DND-41 (cell line): ENCODE measurements at regions not wholly inside any gene's neighbourhood (a gene's known extent, or its start where the extent isn't known, plus 50 kb on each side); places are given as distances from the start of the nearest gene placed in this dataset.

ENCODE experiments used
- ATAC-seq: fragments of 200-7000 bp; cut with Tn5 transposase; 3 replicates; pipeline ENCODE4 v1.9.1; 2021; ENCODE audit warnings: low read depth; ENCODE audit not compliant: insufficient read depth
- DNase-seq: peaks from one replicate; pipeline ENCODE4 v3.0.0-alpha.2; 2020
- H2AFZ ChIP-seq: 2 replicates; pipeline ENCODE4 v1.6.0; 2012; ENCODE audit warnings: low read depth, low read length
- H3K27ac ChIP-seq: 2 replicates; pipeline ENCODE4 v1.5.1; 2012; ENCODE audit warnings: low read length, inconsistent platforms
- H3K27me3 ChIP-seq: fragments of 200-600 bp; sonication (generic); 2 replicates; pipeline ENCODE4 v1.6.0; 2012; ENCODE audit warnings: low read length, mild to moderate bottlenecking, inconsistent platforms; ENCODE audit not compliant: insufficient read depth, poor library complexity
- H3K36me3 ChIP-seq: 2 replicates; pipeline ENCODE4 v1.5.1; 2012; ENCODE audit warnings: low read length, inconsistent platforms; ENCODE audit not compliant: insufficient read depth
- H3K4me1 ChIP-seq: 2 replicates; pipeline ENCODE4 v1.5.1; 2012; ENCODE audit warnings: mild to moderate bottlenecking, low read length; ENCODE audit not compliant: insufficient read depth
- H3K4me2 ChIP-seq: 2 replicates; pipeline ENCODE4 v1.6.0; 2012; ENCODE audit warnings: mild to moderate bottlenecking, moderate library complexity, low read length, inconsistent platforms; ENCODE audit not compliant: insufficient read depth
- H3K4me3 ChIP-seq, 2 experiments: fragments of 200-600 bp in 1 of 2; shearing (Covaris generic) in 1 of 2; 2 replicates each; pipeline ENCODE4 v1.5.1; 2012 to 2016; ENCODE audit warnings: inconsistent platforms in 2 of 2, low read length in 2 of 2, mild to moderate bottlenecking in 2 of 2, low read depth in 1 of 2, moderate library complexity in 1 of 2
- H3K79me2 ChIP-seq: 2 replicates; pipeline ENCODE4 v1.6.0; 2012; ENCODE audit warnings: low read length, inconsistent platforms; ENCODE audit not compliant: insufficient read depth
- H3K9ac ChIP-seq: 2 replicates; pipeline ENCODE4 v1.6.0; 2012; ENCODE audit warnings: low read depth, mild to moderate bottlenecking, inconsistent platforms, low read length, moderate library complexity
- H3K9me3 ChIP-seq: 2 replicates; pipeline ENCODE4 v1.5.1; 2012; ENCODE audit warnings: low read length, moderate library complexity, mild to moderate bottlenecking, inconsistent platforms; ENCODE audit not compliant: insufficient read depth, severe bottlenecking
- H4K20me1 ChIP-seq: 2 replicates; pipeline ENCODE4 v1.6.0; 2012; ENCODE audit warnings: low read length; ENCODE audit not compliant: insufficient read depth
- EZH2 ChIP-seq: IDR thresholded peaks from 3 replicates; pipeline ENCODE4 v1.6.1; 2012; ENCODE audit warnings: borderline replicate concordance, low read depth, mild to moderate bottlenecking, moderate library complexity, low read length, inconsistent platforms; ENCODE audit not compliant: severe bottlenecking
- TF ChIP-seq, protein P1 (sequence below): IDR thresholded peaks from 2 replicates; pipeline ENCODE4 v1.5.1; 2012; ENCODE audit warnings: borderline replicate concordance, low read length, moderate library complexity, mild to moderate bottlenecking; ENCODE audit not compliant: poor library complexity, severe bottlenecking; ENCODE audit errors: extremely low read depth

DNA sequence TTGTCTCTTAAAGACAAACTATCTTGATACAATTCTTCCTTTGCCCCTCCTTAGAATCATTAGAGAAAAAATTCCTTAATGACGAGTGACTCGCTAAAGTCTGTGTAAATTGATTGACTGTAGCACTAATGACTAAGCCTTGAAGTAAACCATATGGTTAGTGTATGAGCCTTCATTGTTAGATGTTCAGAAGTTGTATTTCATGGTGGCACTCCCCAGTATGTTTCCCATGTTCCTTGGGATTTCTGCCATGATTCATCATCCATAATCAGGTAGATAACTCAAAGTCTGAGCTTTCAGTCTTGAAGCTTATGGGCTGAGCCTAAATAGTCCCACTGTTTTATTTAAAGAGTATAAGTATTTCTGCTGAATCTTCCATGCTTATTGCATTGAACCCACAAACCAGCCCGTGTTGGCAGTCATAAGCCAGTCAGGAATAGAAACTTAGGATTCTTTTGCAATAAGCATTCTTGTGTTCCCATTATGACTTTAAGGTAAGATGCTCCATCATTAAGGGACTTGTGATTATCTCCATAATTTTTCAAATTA is 371.2 kb upstream of the RARB start:
- Histone ChIP-seq H3K9me3 (no peaks in the 10 kb centered on the region), H3K27me3 (no peaks in the 10 kb centered on the region), H3K79me2 (no peaks in the 10 kb centered on the region), H2AFZ (no peak overlapping the region), H3K9ac (no peak overlapping the region), H3K27ac (no peak overlapping the region), H3K36me3 (no peaks in the 10 kb centered on the region), H4K20me1 (no peaks in the 10 kb centered on the region), H3K4me1 (no peaks in the 10 kb centered on the region), H3K4me3 (no peak overlapping the region), H3K4me2 (no peak overlapping the region)
- no peak for TF ChIP-seq EZH2
- TF ChIP-seq, protein P1, sequence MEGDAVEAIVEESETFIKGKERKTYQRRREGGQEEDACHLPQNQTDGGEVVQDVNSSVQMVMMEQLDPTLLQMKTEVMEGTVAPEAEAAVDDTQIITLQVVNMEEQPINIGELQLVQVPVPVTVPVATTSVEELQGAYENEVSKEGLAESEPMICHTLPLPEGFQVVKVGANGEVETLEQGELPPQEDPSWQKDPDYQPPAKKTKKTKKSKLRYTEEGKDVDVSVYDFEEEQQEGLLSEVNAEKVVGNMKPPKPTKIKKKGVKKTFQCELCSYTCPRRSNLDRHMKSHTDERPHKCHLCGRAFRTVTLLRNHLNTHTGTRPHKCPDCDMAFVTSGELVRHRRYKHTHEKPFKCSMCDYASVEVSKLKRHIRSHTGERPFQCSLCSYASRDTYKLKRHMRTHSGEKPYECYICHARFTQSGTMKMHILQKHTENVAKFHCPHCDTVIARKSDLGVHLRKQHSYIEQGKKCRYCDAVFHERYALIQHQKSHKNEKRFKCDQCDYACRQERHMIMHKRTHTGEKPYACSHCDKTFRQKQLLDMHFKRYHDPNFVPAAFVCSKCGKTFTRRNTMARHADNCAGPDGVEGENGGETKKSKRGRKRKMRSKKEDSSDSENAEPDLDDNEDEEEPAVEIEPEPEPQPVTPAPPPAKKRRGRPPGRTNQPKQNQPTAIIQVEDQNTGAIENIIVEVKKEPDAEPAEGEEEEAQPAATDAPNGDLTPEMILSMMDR: no peak
- DNase-seq (no peak), ATAC-seq (no peak)

DNA sequence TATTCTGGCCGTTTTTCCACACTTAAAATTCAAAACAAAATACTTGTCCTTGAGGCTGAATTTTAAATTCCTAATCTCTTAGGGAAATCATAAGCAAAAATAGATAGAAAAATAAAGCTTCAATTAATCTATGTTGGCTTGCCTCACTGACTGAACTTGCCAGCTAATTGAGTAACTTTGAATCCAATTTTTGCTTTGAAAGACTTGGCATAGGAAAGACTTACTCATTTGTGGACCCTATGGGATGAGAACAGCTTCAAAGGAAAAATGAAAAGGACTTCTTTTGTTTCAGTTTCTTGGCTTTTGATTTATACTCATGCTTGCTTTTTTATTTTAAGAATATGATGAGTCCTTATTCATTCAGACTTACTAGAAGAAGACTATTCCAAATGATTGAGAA is 370.7 kb upstream of the RARB start:
- DNase-seq (no peak), ATAC-seq (no peak)
- Histone ChIP-seq H3K4me1 (no peaks in the 10 kb centered on the region), H4K20me1 (no peaks in the 10 kb centered on the region), H3K9ac (no peak overlapping the region), H3K4me2 (no peak overlapping the region), H3K36me3 (no peaks in the 10 kb centered on the region), H3K27me3 (no peaks in the 10 kb centered on the region), H3K9me3 (no peaks in the 10 kb centered on the region), H2AFZ (no peak overlapping the region), H3K79me2 (no peaks in the 10 kb centered on the region), H3K4me3 (no peak overlapping the region), H3K27ac (no peak overlapping the region)
- TF ChIP-seq EZH2: no peak
- TF ChIP-seq, protein P1: no peak

DNA sequence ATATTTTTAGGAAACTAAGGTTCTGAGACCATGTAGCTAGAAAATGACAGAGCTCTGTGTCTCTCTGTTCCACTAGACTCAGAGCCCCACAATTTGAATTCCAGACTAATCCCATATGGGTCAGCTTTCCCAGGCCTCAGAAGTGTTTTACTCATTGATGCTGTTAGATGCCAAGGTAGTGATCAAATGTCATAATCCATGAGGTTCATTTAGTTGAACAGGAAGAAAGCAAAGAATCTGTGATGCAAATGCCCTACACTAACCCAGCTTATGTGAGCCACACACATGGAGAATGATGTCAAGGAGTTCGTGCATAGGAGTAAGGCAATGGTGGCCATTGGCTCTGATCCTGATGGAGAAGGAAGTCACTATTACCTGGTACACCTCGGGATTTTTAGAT is 363.4 kb upstream of the RARB start:
- no peaks in the 10 kb centered on the region for H3K27me3 ChIP-seq
- ATAC-seq (no peak), DNase-seq (no peak)
- no peak overlapping the region for H3K27ac ChIP-seq
- no peak overlapping the region for H2AFZ ChIP-seq
- no peaks in the 10 kb centered on the region for H3K36me3 ChIP-seq
- no peaks in the 10 kb centered on the region for H3K9me3 ChIP-seq
- no peaks in the 10 kb centered on the region for H4K20me1 ChIP-seq
- no peak overlapping the region for H3K4me3 ChIP-seq
- H3K4me2 ChIP-seq: no peak overlapping the region
- H3K79me2 ChIP-seq: no peaks in the 10 kb centered on the region
- H3K4me1 ChIP-seq: no peaks in the 10 kb centered on the region
- no peak for TF ChIP-seq EZH2
- TF ChIP-seq, protein P1: no peak
- H3K9ac ChIP-seq: no peak overlapping the region

DNA sequence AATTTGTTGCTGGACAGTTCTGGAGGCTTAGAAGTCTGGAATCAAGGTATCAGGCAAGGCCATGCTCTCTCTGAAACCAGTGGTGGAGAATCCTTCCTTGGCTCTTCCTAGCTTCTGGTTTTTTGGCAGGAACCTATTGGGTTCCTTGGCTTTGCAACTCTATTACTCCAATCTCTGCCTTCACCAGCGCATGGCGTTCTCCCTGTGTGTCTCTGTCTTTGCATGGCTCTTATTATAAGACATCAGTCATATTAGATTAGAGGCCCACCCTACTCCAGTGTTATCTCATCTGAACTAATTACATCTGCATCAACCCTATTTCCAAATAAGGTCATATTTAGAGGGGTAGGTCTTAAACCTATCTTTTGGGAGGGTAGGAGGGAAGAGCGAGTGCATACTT is 358.1 kb upstream of the RARB start:
- ATAC-seq: no peak
- DNase-seq: no peak
- Histone ChIP-seq H3K4me3 (no peak overlapping the region), H3K27me3 (no peaks in the 10 kb centered on the region), H2AFZ (no peak overlapping the region), H3K79me2 (no peaks in the 10 kb centered on the region), H3K4me1 (no peaks in the 10 kb centered on the region), H4K20me1 (no peaks in the 10 kb centered on the region), H3K27ac (no peak overlapping the region), H3K36me3 (no peaks in the 10 kb centered on the region), H3K4me2 (no peak overlapping the region), H3K9me3 (no peaks in the 10 kb centered on the region), H3K9ac (no peak overlapping the region)
- no peak for TF ChIP-seq EZH2
- TF ChIP-seq, protein P1: no peak
